GM21737 (cell line): ENCODE measurements at regions not wholly inside any gene's neighbourhood (a gene's known extent, or its start where the extent isn't known, plus 50 kb on each side); places are given as distances from the start of the nearest gene placed in this dataset.

Source experiments
- ATAC-seq: cut with Tn5 transposase; IDR thresholded peaks from one replicate; pipeline ENCODE4 v1.9.1; 2021; ENCODE audit warnings: mild to moderate bottlenecking, moderate library complexity; ENCODE audit not compliant: unreplicated experiment

GRCh38 chr6:159100395-159101182, 55.8 kb upstream of the TAGAP start:
- ATAC-seq = no peak

- ATAC-seq = no peak
Measured at GRCh38 chr6:159099961-159100360, 55.2 kb upstream of the TAGAP start.

- no peak for ATAC-seq
Measured at GRCh38 chr6:159099276-159099675, 54.5 kb upstream of the TAGAP start.

- ATAC-seq = peak; percentile 47
Measured at GRCh38 chr6:159098636-159099106, 53.9 kb upstream of the TAGAP start.

GRCh38 chr6:159097256-159097655, 52.5 kb upstream of the TAGAP start:
- ATAC-seq = no peak

- ATAC-seq = no peak
Measured at GRCh38 chr6:159095616-159096015, 50.8 kb upstream of the TAGAP start.

GRCh38 chr6:159094444-159095252, 49.9 kb upstream of the TAGAP start:
- ATAC-seq = no peak
